Smooth muscle cell (in vitro differentiated cells): ENCODE measurements at regions not wholly inside any gene's neighbourhood (a gene's known extent, or its start where the extent isn't known, plus 50 kb on each side); places are given as distances from the start of the nearest gene placed in this dataset.
"Not testable (repeated sequence)": the region's sequence is repeated elsewhere in the genome, so short reads cannot be mapped to it uniquely, and the experiment has no call there.

Experiments
- DNase-seq: peaks from one replicate; lab custom pipeline; 2025; ENCODE audit not compliant: unreplicated experiment; lab: John Stamatoyannopoulos, UW
- H2AFZ ChIP-seq: fragments of 200-600 bp; sonication (generic); 2 replicates; pipeline ENCODE4 v1.6.0; 2016; ENCODE audit warnings: antibody characterized with exemption, low read depth, mild to moderate bottlenecking
- H3F3A ChIP-seq: fragments of 200-600 bp; sonication (generic); 2 replicates; pipeline ENCODE4 v1.6.0; 2017; ENCODE audit warnings: antibody characterized with exemption, low read depth
- H3K27ac ChIP-seq: fragments of 200-600 bp; sonication (generic); 2 replicates; pipeline ENCODE4 v1.5.1; 2016; ENCODE audit warnings: low read depth, mild to moderate bottlenecking
- H3K27me3 ChIP-seq: fragments of 200-600 bp; sonication (generic); 2 replicates; pipeline ENCODE4 v1.6.1; 2016; ENCODE audit warnings: low read depth, mild to moderate bottlenecking
- H3K36me3 ChIP-seq: fragments of 200-600 bp; sonication (generic); 2 replicates; pipeline ENCODE4 v1.5.1; 2016; ENCODE audit warnings: low read depth
- H3K4me1 ChIP-seq: fragments of 200-600 bp; sonication (generic); 2 replicates; pipeline ENCODE4 v1.5.1; 2016; ENCODE audit warnings: low read depth
- H3K4me2 ChIP-seq: fragments of 200-600 bp; sonication (generic); 2 replicates; pipeline ENCODE4 v1.6.0; 2016; ENCODE audit warnings: mild to moderate bottlenecking
- H3K4me3 ChIP-seq: fragments of 200-600 bp; sonication (generic); 2 replicates; pipeline ENCODE4 v1.5.1; 2016; ENCODE audit warnings: mild to moderate bottlenecking
- H3K79me2 ChIP-seq: fragments of 200-600 bp; sonication (generic); 2 replicates; pipeline ENCODE4 v1.6.0; 2016; ENCODE audit warnings: low read depth, mild to moderate bottlenecking
- H3K9ac ChIP-seq: fragments of 200-600 bp; sonication (generic); 2 replicates; pipeline ENCODE4 v1.6.0; 2016; ENCODE audit warnings: low read depth
- H3K9me3 ChIP-seq: fragments of 200-600 bp; sonication (generic); replicated peaks from 2 replicates; pipeline ENCODE4 v1.5.1; 2016; ENCODE audit warnings: low read depth
- H4K20me1 ChIP-seq: fragments of 200-600 bp; sonication (generic); 2 replicates; pipeline ENCODE4 v1.6.0; 2016; ENCODE audit warnings: low read depth
- WGBS: methylation state at CpG from one replicate; pipeline ENCODE4 v1.1.7; 2016; ENCODE audit warnings: low lambda C conversion rate; 5-methylcytosine and 5-hydroxymethylcytosine counted together
- TF ChIP-seq, protein P1 (sequence below): fragments of 200-600 bp; sonication (generic); IDR thresholded peaks from 2 replicates; pipeline ENCODE4 v1.5.1; 2017; ENCODE audit warnings: borderline replicate concordance, mild to moderate bottlenecking, antibody characterized with exemption; ENCODE audit not compliant: insufficient read depth, poor library complexity, severe bottlenecking

DNA sequence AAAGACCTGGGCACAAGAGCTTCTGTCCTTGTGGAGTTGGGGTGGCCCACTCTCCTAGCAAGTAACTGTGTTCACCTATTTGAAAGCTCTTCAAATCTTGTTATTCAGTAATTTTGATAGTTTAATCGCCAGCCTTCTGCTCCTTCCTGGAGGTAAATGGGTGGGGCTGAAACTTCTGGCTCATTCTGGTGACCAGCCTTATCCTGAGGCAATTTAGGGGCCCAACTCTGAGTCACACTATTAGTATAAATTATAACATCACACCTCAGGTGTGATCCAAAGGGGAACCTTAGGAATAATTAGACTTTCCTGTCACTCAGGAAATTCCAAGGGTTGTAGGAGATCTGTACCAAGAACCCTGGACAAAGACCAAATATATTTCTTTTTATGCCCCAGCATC, 255.8 kb upstream of the RGPD4 start:
- Histone ChIP-seq H3K79me2 (no peaks in the 10 kb centered on the region), H2AFZ (no peak overlapping the region), H4K20me1 (no peaks in the 10 kb centered on the region), H3K36me3 (no peaks in the 10 kb centered on the region), H3K27me3 (no peaks in the 10 kb centered on the region), H3K9me3 (no peaks in the 10 kb centered on the region), H3K27ac (no peak overlapping the region), H3K4me1 (no peaks in the 10 kb centered on the region), H3K4me2 (no peak overlapping the region), H3K4me3 (no peak overlapping the region), H3K9ac (no peak overlapping the region), H3F3A (no peaks in the 10 kb centered on the region)
- WGBS = 80% methylated on average over 1 of the region's 1 CpG
- no peak for DNase-seq
- TF ChIP-seq, protein P1, sequence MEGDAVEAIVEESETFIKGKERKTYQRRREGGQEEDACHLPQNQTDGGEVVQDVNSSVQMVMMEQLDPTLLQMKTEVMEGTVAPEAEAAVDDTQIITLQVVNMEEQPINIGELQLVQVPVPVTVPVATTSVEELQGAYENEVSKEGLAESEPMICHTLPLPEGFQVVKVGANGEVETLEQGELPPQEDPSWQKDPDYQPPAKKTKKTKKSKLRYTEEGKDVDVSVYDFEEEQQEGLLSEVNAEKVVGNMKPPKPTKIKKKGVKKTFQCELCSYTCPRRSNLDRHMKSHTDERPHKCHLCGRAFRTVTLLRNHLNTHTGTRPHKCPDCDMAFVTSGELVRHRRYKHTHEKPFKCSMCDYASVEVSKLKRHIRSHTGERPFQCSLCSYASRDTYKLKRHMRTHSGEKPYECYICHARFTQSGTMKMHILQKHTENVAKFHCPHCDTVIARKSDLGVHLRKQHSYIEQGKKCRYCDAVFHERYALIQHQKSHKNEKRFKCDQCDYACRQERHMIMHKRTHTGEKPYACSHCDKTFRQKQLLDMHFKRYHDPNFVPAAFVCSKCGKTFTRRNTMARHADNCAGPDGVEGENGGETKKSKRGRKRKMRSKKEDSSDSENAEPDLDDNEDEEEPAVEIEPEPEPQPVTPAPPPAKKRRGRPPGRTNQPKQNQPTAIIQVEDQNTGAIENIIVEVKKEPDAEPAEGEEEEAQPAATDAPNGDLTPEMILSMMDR = no peak

DNA sequence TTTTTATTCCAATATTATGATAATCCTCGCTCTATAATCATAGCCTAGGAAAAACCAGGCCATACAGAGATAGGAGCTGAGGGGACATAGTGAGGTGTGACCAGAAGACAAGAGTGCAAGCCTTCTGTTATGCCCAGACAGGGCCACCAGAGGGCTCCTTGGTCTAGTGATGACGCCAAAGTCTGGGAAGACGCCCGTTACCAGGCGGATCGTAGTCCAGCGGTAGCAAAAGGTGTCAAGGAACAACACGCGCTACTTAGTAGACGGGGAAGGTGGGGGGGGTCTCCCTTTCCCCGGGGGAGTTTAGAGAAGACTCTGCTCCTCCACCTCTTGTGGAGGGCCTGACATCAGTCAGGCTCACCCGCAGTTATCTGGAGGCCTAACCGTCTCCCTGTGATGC, 253.8 kb upstream of the RGPD4 start:
- not testable (repeated sequence) for H3K36me3 ChIP-seq, H3K4me1 ChIP-seq, H3K4me2 ChIP-seq, H3K9ac ChIP-seq, H3F3A ChIP-seq, H4K20me1 ChIP-seq, H3K27ac ChIP-seq, H3K27me3 ChIP-seq, H3K4me3 ChIP-seq, H3K79me2 ChIP-seq, H2AFZ ChIP-seq, DNase-seq, H3K9me3 ChIP-seq
- TF ChIP-seq, protein P1 = peak; percentile 26
- 65% methylated on average over 12 of the region's 13 CpGs for WGBS

DNA sequence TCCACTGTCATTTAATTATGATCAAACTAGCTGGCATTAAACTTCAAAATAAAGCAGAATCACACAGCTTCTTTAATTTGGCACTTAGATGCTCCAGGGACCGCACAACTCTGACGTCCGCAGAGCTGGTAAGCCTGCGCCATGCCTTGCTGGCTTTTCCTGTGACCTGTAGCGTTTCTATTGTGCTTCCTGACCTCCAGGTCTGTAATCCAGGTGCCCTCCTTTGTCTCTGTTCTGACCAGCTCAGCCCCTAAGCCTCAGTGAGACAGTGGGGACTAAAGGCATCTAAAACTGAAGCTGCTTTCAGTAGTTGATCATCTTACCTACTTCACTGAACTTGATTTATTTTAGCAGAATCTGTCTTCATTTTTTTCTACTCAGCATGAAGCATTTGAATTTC, 249.7 kb upstream of the RGPD4 start:
- Histone ChIP-seq H3K27me3 (no peaks in the 10 kb centered on the region), H3K27ac (no peak overlapping the region), H3K9me3 (no peaks in the 10 kb centered on the region), H3K79me2 (no peaks in the 10 kb centered on the region), H3K36me3 (no peaks in the 10 kb centered on the region), H3K4me1 (no peaks in the 10 kb centered on the region), H3K4me3 (no peak overlapping the region), H3K9ac (no peak overlapping the region), H4K20me1 (no peaks in the 10 kb centered on the region), H3F3A (no peaks in the 10 kb centered on the region), H3K4me2 (no peak overlapping the region), H2AFZ (no peak overlapping the region)
- no peak for DNase-seq
- 90% methylated on average over 5 of the region's 5 CpGs for WGBS
- TF ChIP-seq, protein P1 = no peak

DNA sequence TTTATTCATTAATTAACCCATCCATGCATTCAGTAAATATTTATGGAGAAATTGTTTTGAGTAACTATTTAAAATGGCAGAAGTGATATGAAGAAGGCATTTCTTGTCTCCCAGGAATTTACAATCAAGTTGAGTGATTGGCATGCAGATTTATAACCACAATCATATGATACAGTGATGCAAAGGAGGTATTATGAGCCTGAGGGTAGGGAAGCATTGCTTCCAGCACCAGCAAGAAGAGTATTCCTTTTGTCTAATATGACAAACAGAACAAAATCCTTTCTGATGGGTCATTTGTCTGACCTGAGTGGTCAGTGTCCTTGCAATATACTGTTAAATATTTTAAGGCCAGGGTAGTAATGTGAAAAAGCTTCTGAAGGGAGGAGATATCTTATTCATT, 244.2 kb upstream of the RGPD4 start:
- Histone ChIP-seq H2AFZ (no peak overlapping the region), H3F3A (no peaks in the 10 kb centered on the region), H3K4me1 (no peaks in the 10 kb centered on the region), H3K27me3 (no peaks in the 10 kb centered on the region), H4K20me1 (no peaks in the 10 kb centered on the region), H3K9ac (no peak overlapping the region), H3K4me2 (no peak overlapping the region), H3K36me3 (no peaks in the 10 kb centered on the region), H3K9me3 (no peaks in the 10 kb centered on the region), H3K4me3 (no peak overlapping the region), H3K79me2 (no peaks in the 10 kb centered on the region), H3K27ac (no peak overlapping the region)
- TF ChIP-seq, protein P1 = no peak
- no peak for DNase-seq
